ENCODE measurements at regions not wholly inside any gene's neighbourhood (a gene's known extent, or its start where the extent isn't known, plus 50 kb on each side); places are given as distances from the start of the nearest gene placed in this dataset.

GRCh38 chr9:99287641-99288040 lies 65.6 kb downstream of the SEC61B start:
- TF ChIP-seq CTCF (conservative IDR thresholded peaks at IDR 0.05 in 1 of 2, IDR thresholded peaks at IDR 0.05 in 1 of 2; ENCODE audit: extremely low read depth in 1 of 2, insufficient read depth in 1 of 2, low read depth in 1 of 2, low read length in 2 of 2) (no peak), EZH2 (IDR thresholded peaks at IDR 0.05; ENCODE audit: borderline replicate concordance, low read length) (no peak)
